ENCODE measurements at regions not wholly inside any gene's neighbourhood (a gene's known extent, or its start where the extent isn't known, plus 50 kb on each side); places are given as distances from the start of the nearest gene placed in this dataset.

DNA sequence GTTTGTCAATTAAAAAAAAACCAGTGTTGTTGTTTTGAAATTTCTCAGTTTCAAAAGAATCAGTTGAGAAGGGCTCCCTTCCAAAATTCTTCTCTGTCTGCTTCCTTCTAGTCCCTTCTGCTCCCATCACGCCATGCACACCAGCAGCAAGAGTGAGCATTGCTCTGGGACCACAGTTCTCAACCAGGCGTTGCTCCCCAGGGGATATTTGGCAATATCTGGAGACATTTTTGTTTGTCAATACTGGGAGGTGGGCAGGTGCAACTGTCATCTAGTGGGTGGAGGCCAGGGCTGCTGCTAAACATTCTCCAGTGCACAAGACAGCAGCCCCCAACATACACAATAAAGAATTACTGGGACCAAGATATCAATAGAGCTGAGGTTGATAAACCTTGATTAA is 74.8 kb upstream of the EGFL6 start:
- no peak for ATAC-seq (ENCODE audit: low read depth)

DNA sequence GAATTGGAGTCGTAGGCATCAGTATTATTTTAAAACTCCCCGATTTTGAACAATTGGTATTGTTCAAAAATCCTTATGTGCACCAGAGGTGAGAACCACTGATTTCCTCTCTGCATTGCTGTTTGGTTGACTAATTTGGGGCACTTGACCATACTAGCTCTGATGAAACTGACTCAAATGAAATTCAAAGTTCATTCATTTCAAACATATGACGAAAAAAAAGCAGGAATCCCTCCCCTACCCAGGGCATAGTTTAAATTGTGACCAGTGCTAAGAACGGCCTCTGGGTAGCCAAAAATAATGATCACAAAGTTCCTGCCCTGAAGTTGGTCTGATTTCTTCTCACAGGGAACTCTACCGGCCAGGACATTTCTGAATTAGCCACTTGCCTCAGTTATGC is 75.7 kb upstream of the EGFL6 start:
- Histone ChIP-seq H3K27ac (ENCODE audit: poor library complexity, severe bottlenecking) (no peak overlapping the region), H3K9me3 (ENCODE audit: severe bottlenecking) (no peaks in the 10 kb centered on the region), H3K4me3 (ENCODE audit: severe bottlenecking) (no peak overlapping the region), H3K27me3 (ENCODE audit: insufficient read depth, poor library complexity, severe bottlenecking) (no peaks in the 10 kb centered on the region), H3K4me1 (ENCODE audit: insufficient read depth, poor library complexity, severe bottlenecking) (peaks cover 9% of the 10 kb centered on the region), H3K36me3 (ENCODE audit: low read depth) (no peaks in the 10 kb centered on the region)
- TF ChIP-seq, protein P1, sequence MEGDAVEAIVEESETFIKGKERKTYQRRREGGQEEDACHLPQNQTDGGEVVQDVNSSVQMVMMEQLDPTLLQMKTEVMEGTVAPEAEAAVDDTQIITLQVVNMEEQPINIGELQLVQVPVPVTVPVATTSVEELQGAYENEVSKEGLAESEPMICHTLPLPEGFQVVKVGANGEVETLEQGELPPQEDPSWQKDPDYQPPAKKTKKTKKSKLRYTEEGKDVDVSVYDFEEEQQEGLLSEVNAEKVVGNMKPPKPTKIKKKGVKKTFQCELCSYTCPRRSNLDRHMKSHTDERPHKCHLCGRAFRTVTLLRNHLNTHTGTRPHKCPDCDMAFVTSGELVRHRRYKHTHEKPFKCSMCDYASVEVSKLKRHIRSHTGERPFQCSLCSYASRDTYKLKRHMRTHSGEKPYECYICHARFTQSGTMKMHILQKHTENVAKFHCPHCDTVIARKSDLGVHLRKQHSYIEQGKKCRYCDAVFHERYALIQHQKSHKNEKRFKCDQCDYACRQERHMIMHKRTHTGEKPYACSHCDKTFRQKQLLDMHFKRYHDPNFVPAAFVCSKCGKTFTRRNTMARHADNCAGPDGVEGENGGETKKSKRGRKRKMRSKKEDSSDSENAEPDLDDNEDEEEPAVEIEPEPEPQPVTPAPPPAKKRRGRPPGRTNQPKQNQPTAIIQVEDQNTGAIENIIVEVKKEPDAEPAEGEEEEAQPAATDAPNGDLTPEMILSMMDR (IDR thresholded peaks at IDR 0.05; ENCODE audit: poor library complexity, severe bottlenecking): no peak
- ATAC-seq (ENCODE audit: low read depth) (no peak), DNase-seq (ENCODE audit: low spot score) (no peak)

More for the DNA sequence above, 74.8 kb upstream of the EGFL6 start:
- DNase-seq (ENCODE audit: low spot score): no peak
- no peaks in the 10 kb centered on the region for H3K36me3 ChIP-seq (ENCODE audit: low read depth)
- H3K9me3 ChIP-seq (ENCODE audit: severe bottlenecking): no peaks in the 10 kb centered on the region
- H3K27me3 ChIP-seq (ENCODE audit: insufficient read depth, poor library complexity, severe bottlenecking): no peaks in the 10 kb centered on the region
- H3K27ac ChIP-seq (ENCODE audit: poor library complexity, severe bottlenecking): no peak overlapping the region
- no peak overlapping the region for H3K4me3 ChIP-seq (ENCODE audit: severe bottlenecking)
- H3K4me1 ChIP-seq (ENCODE audit: insufficient read depth, poor library complexity, severe bottlenecking): peaks cover under 1% of the 10 kb centered on the region
- TF ChIP-seq, protein P1 (IDR thresholded peaks at IDR 0.05; ENCODE audit: poor library complexity, severe bottlenecking): no peak

DNA sequence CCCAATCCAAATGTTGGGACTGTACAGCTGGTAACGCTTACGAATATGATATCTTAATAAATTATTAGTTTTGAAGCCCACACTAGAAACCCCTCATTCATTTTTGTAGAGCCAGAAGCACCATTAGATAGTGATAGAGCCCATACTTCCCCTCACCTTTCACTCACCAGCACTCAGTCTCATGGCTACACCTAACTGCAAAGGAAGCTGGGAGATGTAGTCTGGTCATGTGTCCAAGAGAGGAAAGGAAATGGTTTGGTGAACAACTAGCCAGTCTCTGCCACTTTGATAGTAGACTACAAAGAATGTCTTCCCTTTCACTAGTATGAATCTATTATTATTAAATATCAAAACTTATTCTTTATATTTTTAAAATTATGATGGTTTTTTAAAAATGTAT is 77.1 kb upstream of the EGFL6 start:
- no peak overlapping the region for H3K27ac ChIP-seq (ENCODE audit: poor library complexity, severe bottlenecking)
- no peaks in the 10 kb centered on the region for H3K27me3 ChIP-seq (ENCODE audit: insufficient read depth, poor library complexity, severe bottlenecking)
- H3K4me1 ChIP-seq (ENCODE audit: insufficient read depth, poor library complexity, severe bottlenecking): peaks cover 17% of the 10 kb centered on the region
- TF ChIP-seq, protein P1 (IDR thresholded peaks at IDR 0.05; ENCODE audit: poor library complexity, severe bottlenecking): no peak
- no peaks in the 10 kb centered on the region for H3K9me3 ChIP-seq (ENCODE audit: severe bottlenecking)
- no peak overlapping the region for H3K4me3 ChIP-seq (ENCODE audit: severe bottlenecking)
- DNase-seq (ENCODE audit: low spot score) (no peak), ATAC-seq (ENCODE audit: low read depth) (no peak)
- H3K36me3 ChIP-seq (ENCODE audit: low read depth): no peaks in the 10 kb centered on the region

DNA sequence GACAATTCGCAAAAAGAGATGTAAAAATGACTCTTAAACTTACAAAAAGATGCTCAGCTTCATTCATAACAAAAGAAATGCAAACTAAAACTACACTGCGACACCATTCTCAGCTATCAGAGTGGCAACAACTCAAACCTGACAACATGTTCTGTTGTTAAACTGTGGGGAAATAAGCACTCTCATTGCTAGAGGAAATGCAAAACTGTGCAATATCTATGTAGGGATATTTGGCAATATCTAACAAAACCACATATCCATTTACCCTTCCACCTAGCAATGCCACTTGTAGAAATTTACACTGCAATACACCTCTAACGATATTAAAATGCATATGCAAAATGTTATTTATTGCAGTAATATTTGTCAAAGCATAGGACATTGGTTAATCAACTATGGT is 78.3 kb upstream of the EGFL6 start:
- peaks cover 25% of the 10 kb centered on the region for H3K4me1 ChIP-seq (ENCODE audit: insufficient read depth, poor library complexity, severe bottlenecking)
- no peak overlapping the region for H3K27ac ChIP-seq (ENCODE audit: poor library complexity, severe bottlenecking)
- H3K4me3 ChIP-seq (ENCODE audit: severe bottlenecking): no peak overlapping the region
- H3K9me3 ChIP-seq (ENCODE audit: severe bottlenecking): no peaks in the 10 kb centered on the region
- no peak for ATAC-seq (ENCODE audit: low read depth)
- no peaks in the 10 kb centered on the region for H3K36me3 ChIP-seq (ENCODE audit: low read depth)
- H3K27me3 ChIP-seq (ENCODE audit: insufficient read depth, poor library complexity, severe bottlenecking): no peaks in the 10 kb centered on the region
- DNase-seq (ENCODE audit: low spot score): no peak
- TF ChIP-seq, protein P1 (IDR thresholded peaks at IDR 0.05; ENCODE audit: poor library complexity, severe bottlenecking): no peak

DNA sequence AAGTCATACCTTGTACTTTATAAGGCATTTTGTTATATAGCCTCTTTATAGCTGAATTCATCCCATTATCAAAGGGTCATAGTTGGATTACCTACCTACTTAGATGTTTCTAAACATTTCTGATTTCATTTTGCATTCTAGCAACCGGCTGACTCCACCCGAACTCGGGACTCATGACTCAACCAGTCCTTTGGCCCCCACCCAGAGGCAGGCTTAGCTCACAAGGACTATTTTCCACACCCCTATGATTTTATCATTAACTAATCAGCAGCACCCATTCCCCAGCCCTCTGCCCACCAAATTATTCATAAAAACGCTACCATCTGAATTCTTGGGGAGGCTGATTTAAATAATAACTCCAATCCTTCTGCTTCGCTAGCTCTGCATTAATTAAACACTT is 79.9 kb upstream of the EGFL6 start:
- no peaks in the 10 kb centered on the region for H3K36me3 ChIP-seq (ENCODE audit: low read depth)
- ATAC-seq (ENCODE audit: low read depth): no peak
- no peak overlapping the region for H3K4me3 ChIP-seq (ENCODE audit: severe bottlenecking)
- no peaks in the 10 kb centered on the region for H3K9me3 ChIP-seq (ENCODE audit: severe bottlenecking)
- peak overlapping the region; percentile 94 for H3K27ac ChIP-seq (ENCODE audit: poor library complexity, severe bottlenecking)
- no peaks in the 10 kb centered on the region for H3K27me3 ChIP-seq (ENCODE audit: insufficient read depth, poor library complexity, severe bottlenecking)
- TF ChIP-seq, protein P1 (IDR thresholded peaks at IDR 0.05; ENCODE audit: poor library complexity, severe bottlenecking): no peak
- no peak for DNase-seq (ENCODE audit: low spot score)
- peaks cover 32% of the 10 kb centered on the region for H3K4me1 ChIP-seq (ENCODE audit: insufficient read depth, poor library complexity, severe bottlenecking)
